Epidermal melanocyte (primary cell): ENCODE measurements at regions not wholly inside any gene's neighbourhood (a gene's known extent, or its start where the extent isn't known, plus 50 kb on each side); places are given as distances from the start of the nearest gene placed in this dataset.
"Not testable (repeated sequence)": the region's sequence is repeated elsewhere in the genome, so short reads cannot be mapped to it uniquely, and the experiment has no call there.

Source experiments
- DNase-seq: peaks from one replicate; pipeline ENCODE4 v3.0.0; 2011; ENCODE audit warnings: low spot score; ENCODE audit not compliant: insufficient read length

DNA sequence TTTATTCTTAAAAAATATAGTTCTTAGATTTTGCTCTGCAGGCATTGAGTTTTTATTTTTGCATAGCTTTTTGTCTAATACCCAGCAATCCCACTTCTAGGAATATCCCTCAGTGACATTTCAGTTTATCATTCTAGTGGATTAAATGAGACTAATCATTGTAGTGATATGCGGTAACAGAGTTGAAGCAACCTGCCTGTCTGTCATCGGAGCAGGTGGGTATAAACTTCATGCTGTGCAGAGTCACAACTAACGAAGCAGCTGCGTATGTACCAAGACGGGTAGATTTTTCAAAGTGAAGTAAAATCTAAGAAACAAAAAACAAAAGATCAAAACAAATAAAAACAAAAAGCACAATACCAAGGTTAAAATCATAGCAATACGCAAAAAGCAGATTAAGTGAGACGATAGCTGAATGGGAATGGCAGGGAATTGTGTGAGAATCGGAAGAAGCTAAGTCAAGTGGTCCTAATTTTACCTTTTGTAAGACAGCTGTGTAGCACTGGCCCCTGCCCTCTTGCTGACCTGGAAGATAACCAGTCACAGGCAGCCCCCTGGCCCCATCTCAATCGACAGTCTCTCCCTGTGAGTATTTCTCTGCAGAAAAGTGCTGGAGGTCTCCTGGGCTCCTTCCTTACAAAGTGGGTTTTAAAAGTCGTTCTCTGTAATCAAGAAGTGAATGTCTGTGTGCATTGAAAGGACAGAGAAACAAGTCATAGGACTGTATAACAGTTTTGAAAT, 169.2 kb downstream of the OR2B2 start:
- no peak for DNase-seq

- DNase-seq: not testable (repeated sequence)
Observed at GRCh38 chr6:27739902-27740301, 172.3 kb downstream of the OR2B2 start.

DNA sequence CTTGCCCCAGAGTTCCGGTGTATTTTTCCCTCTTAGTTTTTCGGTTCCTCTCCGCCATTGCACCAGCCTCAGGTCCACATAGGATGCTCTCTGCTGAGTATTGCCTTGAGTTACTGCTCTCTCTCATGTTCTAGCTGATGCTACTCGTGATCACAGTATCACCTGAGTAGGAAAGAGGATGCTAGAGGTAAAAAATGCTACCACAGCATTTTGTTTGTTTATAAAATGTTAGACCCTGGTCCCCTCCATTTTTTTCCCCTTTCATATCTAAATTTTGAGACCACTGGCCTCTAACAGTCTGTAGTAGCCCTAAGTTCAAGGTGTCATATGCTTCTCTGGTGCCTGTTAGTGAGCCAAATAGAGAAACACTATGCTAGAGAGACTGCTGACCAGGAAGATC, 175.5 kb downstream of the OR2B2 start:
- DNase-seq: no peak

DNA sequence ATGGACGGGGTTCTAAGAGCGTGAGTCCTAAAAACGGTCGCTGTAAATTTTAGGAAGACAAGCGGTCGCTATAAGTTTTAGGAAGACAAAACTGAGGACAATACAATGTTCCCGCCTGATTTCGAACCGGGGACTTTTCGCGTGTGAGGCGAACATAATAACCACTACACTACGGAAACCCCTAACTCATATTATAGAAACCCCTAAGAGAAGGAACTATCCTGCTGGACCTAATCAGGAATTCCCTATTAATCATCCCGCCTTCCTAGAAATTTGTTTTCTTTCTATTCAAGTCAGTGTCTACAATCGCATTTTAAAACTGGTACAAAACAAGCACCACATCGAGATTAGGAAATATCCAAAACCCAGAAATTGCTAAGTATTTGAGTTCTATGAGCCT, 183.8 kb downstream of the OR2B2 start:
- no peak for DNase-seq

DNA sequence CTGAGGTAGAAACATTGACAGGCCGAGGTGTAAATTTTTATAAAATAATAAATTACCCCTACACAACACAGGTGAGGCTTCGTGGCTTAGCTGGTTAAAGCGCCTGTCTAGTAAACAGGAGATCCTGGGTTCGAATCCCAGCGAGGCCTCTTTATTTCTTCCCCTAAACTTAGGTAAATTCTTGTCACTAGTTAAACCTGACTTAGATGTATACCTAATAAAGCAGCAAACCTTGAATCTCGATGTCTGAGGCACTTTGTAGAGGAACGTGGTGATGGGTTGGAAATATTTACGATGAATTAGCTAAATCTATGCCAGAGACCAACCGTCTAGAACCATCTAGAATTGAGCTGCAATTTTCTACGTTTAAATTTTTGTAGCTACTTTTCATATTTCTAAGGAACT, 185.6 kb downstream of the OR2B2 start:
- DNase-seq: no peak

DNA sequence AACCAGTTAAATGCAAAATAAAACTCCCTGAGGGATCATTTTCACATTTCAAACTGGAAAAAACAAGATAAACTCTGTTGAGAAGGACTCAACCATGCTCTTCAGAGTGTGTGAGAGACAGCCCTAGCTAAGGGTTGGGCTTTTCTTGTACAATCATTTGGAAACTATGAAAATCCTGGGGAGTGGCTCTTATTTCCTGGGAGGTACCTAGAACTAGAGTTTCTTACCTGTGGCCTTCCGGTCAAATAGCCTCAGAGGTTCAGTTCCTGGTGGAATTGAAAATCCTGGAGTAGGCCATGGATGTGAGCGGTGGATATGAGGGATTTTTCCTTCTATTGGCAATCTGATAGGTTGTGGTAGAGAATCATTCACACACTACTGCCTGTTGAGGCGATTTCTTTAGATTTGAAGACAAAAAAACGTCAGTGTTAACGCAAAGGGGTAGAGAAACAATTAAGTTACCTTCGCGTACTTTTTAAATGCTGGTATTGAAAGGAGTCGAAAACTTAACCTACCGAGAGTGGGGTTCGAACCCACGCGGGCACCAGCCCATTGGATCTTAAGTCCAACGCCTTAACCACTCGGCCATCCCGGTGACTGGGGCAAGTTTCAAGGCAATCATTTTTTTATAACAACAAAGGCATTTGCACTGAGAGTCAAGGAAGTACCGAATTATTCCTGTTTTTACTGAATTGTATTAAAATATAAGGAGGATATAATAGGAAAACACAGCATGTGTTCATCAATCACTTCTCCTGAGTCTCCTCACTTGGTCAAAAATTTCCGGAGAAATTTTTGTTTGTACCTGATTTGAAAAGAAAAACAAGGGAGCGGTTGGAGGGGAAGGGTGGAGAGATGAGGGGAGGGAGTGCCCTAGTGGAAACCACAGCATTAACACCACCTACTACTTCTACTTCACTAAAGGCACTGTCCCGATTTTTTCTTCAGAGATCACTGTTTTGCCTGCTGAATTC, 191.3 kb downstream of the OR2B2 start:
- no peak for DNase-seq

GRCh38 chr6:27719039-27719438, 193.2 kb downstream of the OR2B2 start:
- not testable (repeated sequence) for DNase-seq

- no peak for DNase-seq
Observed at GRCh38 chr6:27706431-27706830, 205.8 kb downstream of the OR2B2 start.

GRCh38 chr6:27700337-27700736, 211.9 kb downstream of the OR2B2 start:
- no peak for DNase-seq

GRCh38 chr6:27694547-27694874, 217.7 kb downstream of the OR2B2 start:
- no peak for DNase-seq

DNA sequence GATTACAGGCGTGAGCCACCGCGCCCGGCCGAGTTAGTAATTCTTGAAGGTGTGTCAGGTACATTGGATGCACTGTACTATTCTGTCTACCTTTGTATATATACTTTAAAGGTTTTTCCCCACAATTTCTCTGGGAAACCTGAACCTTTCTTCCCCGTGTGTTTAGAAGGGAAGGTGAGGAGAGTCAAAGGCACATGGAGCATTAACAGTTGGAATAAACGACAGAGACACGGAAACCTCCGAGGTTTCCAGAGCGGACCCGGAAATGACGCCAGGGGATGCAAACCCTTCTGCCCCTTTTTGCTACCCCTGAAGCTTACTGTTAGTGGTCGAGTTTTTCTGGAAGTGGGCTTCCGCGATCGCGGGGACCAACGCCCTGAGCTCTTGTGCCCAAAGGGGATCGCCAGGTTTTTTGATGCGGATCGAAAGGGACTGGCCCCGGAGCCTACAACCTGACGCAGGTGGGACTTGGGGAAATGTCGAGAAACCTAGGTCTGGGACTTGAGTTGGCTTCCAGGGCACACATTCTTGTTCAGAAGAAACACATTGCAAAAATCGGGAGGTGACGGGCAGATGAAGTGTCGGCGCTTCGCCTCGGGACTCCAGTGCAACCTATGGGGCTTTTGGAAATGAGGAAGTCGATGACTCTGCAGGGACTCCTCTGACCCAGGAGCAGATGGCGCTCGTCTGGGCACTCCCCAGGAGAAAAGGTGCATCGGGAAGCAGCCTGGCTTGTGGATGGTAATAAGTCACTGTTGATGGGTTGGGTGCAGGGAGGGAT, 218.2 kb downstream of the OR2B2 start:
- DNase-seq: no peak

DNA sequence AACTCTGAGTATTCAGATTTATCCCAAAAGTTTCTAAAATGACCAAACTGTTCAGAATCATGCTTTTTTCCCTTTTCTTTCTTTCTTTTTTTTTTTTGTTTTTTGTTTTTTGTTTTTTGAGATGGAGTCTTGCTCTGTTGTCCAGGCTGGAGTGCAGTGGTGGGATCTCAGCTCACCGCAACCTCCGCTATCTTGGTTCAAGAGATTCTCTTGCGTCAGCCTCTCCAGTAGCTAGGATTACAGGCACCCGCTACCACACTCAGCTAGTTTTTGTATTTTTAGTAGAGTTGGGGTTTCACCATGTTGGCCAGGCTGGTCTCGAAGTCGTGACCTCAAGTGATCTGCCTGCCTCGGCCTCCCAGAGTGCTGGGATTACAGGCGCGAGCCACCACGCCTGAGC, 219.2 kb upstream of the ZNF184 start:
- DNase-seq: not testable (repeated sequence)

- no peak for DNase-seq
Observed at GRCh38 chr6:27688014-27688586, 215.2 kb upstream of the ZNF184 start.

- no peak for DNase-seq
Observed at GRCh38 chr6:27687154-27688013, 214.5 kb upstream of the ZNF184 start.

DNA sequence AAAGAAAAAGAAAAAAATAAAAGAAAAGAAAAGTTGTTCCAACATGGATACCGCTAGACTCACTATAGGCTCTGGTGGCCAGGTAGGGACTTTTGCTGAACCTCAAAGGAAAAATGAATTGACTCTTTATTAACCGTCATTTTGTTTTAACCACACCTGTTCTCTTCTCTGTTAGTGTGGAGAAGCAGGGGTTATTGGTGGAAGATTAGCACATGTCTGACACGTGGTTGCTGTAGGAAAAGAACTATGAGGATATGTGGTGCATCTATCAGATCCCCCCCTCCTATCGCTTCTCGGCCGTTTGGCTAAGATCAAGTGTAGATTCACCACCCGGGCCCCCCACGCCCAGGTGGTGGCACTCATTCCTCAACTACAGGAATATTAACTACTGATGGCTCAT, 212.4 kb upstream of the ZNF184 start:
- no peak for DNase-seq

DNA sequence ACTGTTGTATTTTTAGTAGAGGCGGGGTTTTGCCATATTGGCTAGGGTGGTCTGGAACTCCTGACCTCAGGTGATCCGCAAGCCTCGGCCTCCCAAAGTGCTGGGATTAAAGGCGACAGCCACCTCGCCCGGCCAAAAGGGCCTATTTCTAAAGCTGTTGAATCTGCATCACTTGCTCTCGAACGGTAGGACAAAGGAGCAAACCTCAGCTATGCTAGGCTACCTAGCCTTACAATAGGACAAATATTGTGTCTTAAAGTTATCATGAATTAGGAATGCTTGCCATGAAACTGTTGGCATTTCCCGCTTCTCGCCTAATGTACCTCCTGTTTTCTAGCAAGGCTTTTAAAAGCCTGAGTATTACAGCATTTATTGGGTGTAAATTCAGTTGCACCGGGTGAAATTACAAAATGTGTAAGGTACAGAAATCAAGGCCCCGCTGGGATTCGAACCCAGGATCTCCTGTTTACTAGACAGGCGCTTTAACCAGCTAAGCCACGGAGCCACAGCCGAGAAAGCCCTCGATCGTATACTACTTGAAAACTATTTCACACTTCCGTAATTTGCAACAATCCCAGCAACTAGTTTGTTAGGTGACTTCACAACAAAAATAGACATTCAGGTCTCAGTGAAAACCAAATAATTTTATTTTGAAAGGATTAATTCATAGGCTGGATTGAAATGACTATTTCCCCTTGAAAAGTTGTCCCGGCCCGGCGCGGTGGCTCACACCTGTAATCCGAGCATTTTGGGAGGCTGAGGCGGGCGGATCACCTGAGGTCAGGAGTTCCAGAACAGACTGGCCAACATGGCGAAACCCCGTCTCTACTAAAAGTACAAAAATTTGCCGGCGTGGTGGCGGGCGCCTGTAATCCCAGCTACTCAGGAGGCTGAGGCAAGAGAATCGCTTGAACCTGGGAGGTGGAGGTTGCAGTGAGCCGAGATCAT, 211.6 kb upstream of the ZNF184 start:
- DNase-seq: no peak

GRCh38 chr6:27679964-27680694, 207.2 kb upstream of the ZNF184 start:
- no peak for DNase-seq

- no peak for DNase-seq
Observed at GRCh38 chr6:27679308-27679963, 206.5 kb upstream of the ZNF184 start.
